Endothelial cell (in vitro differentiated cells): ENCODE measurements at regions not wholly inside any gene's neighbourhood (a gene's known extent, or its start where the extent isn't known, plus 50 kb on each side); places are given as distances from the start of the nearest gene placed in this dataset.

Source experiments
- DNase-seq: peaks from one replicate; pipeline ENCODE4 v3.0.0; 2021; ENCODE audit warnings: low spot score
- H3K27ac Mint-ChIP-seq: one replicate; pipeline ENCODE4 v1.8.0; 2021; ENCODE audit warnings: mixed read lengths, inconsistent platforms; ENCODE audit not compliant: unreplicated experiment
- H3K27me3 Mint-ChIP-seq: one replicate; pipeline ENCODE4 v1.8.0; 2021; ENCODE audit warnings: mild to moderate bottlenecking, moderate library complexity, mixed read lengths, inconsistent platforms; ENCODE audit not compliant: unreplicated experiment
- H3K36me3 Mint-ChIP-seq: one replicate; pipeline ENCODE4 v1.8.0; 2021; ENCODE audit warnings: mild to moderate bottlenecking, low read depth, mixed read lengths, inconsistent platforms; ENCODE audit not compliant: unreplicated experiment
- H3K4me1 Mint-ChIP-seq: one replicate; pipeline ENCODE4 v1.8.0; 2021; ENCODE audit warnings: mild to moderate bottlenecking, mixed read lengths, inconsistent platforms; ENCODE audit not compliant: unreplicated experiment
- H3K4me3 Mint-ChIP-seq: one replicate; pipeline ENCODE4 v1.8.0; 2021; ENCODE audit warnings: mild to moderate bottlenecking, mixed read lengths, inconsistent platforms; ENCODE audit not compliant: unreplicated experiment
- H3K9me3 Mint-ChIP-seq: one replicate; pipeline ENCODE4 v1.8.0; 2021; ENCODE audit warnings: mixed read lengths, inconsistent platforms; ENCODE audit not compliant: unreplicated experiment
- TF ChIP-seq, protein P1 (sequence below): fragments of 200-600 bp; sonication (generic); IDR thresholded peaks from one replicate; pipeline ENCODE4 v1.5.0; 2021; ENCODE audit warnings: antibody characterized with exemption; ENCODE audit not compliant: unreplicated experiment

- H3K27ac Mint-ChIP-seq: no peak overlapping the region
- H3K4me1 Mint-ChIP-seq: no peaks in the 10 kb centered on the region
- H3K36me3 Mint-ChIP-seq: no peaks in the 10 kb centered on the region
- TF ChIP-seq, protein P1, sequence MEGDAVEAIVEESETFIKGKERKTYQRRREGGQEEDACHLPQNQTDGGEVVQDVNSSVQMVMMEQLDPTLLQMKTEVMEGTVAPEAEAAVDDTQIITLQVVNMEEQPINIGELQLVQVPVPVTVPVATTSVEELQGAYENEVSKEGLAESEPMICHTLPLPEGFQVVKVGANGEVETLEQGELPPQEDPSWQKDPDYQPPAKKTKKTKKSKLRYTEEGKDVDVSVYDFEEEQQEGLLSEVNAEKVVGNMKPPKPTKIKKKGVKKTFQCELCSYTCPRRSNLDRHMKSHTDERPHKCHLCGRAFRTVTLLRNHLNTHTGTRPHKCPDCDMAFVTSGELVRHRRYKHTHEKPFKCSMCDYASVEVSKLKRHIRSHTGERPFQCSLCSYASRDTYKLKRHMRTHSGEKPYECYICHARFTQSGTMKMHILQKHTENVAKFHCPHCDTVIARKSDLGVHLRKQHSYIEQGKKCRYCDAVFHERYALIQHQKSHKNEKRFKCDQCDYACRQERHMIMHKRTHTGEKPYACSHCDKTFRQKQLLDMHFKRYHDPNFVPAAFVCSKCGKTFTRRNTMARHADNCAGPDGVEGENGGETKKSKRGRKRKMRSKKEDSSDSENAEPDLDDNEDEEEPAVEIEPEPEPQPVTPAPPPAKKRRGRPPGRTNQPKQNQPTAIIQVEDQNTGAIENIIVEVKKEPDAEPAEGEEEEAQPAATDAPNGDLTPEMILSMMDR: no peak
- DNase-seq: no peak
- H3K4me3 Mint-ChIP-seq: no peak overlapping the region
- H3K9me3 Mint-ChIP-seq: no peaks in the 10 kb centered on the region
- no peaks in the 10 kb centered on the region for H3K27me3 Mint-ChIP-seq
These were observed 285.1 kb upstream of the SLC14A2 start for GRCh38 chr18:45330170-45330594.

- Mint-ChIP-seq H3K27me3 (no peaks in the 10 kb centered on the region), H3K27ac (no peak overlapping the region), H3K4me3 (no peak overlapping the region), H3K9me3 (no peaks in the 10 kb centered on the region), H3K4me1 (no peaks in the 10 kb centered on the region), H3K36me3 (no peaks in the 10 kb centered on the region)
- TF ChIP-seq, protein P1: no peak
- no peak for DNase-seq
These were observed 282.4 kb upstream of the SLC14A2 start for GRCh38 chr18:45332871-45333270.

GRCh38 chr18:45334191-45334590, 281.1 kb upstream of the SLC14A2 start:
- Mint-ChIP-seq H3K4me1 (no peaks in the 10 kb centered on the region), H3K4me3 (no peak overlapping the region), H3K27ac (no peak overlapping the region), H3K27me3 (no peaks in the 10 kb centered on the region), H3K36me3 (no peaks in the 10 kb centered on the region), H3K9me3 (no peaks in the 10 kb centered on the region)
- TF ChIP-seq, protein P1: no peak
- no peak for DNase-seq

DNA sequence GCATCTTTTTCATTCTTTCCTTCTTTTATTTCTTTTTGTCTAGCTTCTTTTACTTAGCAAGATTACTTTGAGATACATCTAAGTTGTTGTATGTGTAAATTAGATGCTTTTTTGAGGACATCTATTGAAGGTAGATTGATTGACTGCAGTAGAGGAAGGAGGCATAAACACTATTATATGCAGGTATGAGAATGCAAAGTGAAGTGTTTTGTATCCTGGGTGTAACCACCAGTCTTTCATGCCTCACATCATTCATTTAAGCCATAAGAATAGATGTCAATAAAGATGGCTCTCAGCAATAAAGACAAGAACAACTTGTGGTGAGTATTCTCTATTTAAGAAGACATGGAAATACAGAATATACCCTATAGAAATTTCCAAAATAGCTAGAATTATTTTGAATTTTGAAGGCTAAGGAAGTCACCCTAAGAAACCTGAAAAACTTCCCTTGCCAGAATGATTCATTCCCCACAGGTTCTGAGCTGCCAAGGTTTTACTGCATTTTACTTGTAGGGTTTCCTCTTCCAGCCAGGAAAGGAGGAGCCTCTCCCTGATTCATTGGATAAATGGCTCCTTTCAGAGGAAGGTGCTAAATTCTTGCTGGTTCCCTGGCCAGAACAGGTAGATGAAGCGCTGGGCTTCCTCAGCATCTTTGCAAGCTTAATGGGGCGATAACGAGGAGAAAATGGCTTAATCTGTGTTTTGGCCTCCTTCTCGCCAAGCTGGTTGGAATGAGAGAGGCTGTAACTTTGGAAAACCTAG, 279.8 kb upstream of the SLC14A2 start:
- Mint-ChIP-seq H3K4me1 (no peaks in the 10 kb centered on the region), H3K4me3 (no peak overlapping the region), H3K27ac (no peak overlapping the region), H3K36me3 (no peaks in the 10 kb centered on the region), H3K9me3 (no peaks in the 10 kb centered on the region), H3K27me3 (no peaks in the 10 kb centered on the region)
- no peak for DNase-seq
- TF ChIP-seq, protein P1: no peak

DNA sequence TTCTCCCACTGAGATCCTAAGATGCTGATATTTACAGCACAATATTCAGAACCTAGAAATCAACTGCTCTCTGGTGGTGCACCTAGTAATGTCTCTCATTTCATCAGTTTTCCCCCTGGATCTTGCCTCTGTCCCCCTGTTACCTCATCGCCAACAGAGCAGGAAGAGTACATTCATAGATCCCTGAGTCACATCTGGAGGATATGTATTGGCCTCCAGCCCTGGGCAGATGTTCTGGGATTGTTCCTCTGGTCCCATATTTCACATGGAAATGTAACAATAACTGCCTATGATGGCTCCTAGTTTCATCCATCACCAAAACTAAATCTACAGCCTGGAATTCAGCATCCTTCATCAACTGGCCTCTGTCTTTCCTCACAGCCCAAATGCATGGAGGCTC, 278.8 kb upstream of the SLC14A2 start:
- no peak for DNase-seq
- peaks cover 6% of the 10 kb centered on the region for H3K4me1 Mint-ChIP-seq
- H3K36me3 Mint-ChIP-seq: no peaks in the 10 kb centered on the region
- H3K27ac Mint-ChIP-seq: no peak overlapping the region
- no peaks in the 10 kb centered on the region for H3K9me3 Mint-ChIP-seq
- TF ChIP-seq, protein P1: no peak
- H3K4me3 Mint-ChIP-seq: no peak overlapping the region
- H3K27me3 Mint-ChIP-seq: no peaks in the 10 kb centered on the region
